B cell (primary cell): ENCODE measurements at regions not wholly inside any gene's neighbourhood (a gene's known extent, or its start where the extent isn't known, plus 50 kb on each side); places are given as distances from the start of the nearest gene placed in this dataset.

ENCODE experiments used
- ATAC-seq: fragments of 200-7000 bp; cut with Tn5 transposase; one replicate; pipeline ENCODE4 v1.10.0; 2021; ENCODE audit warnings: low read depth, mild to moderate bottlenecking, moderate number of reproducible peaks, moderate library complexity
- CTCF ChIA-PET: fragments of 350-600 bp; sonication (Branson Sonifier 250); formaldehyde crosslinking; loops from one replicate; lab custom pipeline; 2021; ENCODE audit warnings: antibody characterized with exemption, inconsistent platforms; lab: Charles Lee
- POLR2A ChIA-PET: fragments of 350-600 bp; sonication (Branson Sonifier 250); formaldehyde crosslinking; loops from one replicate; lab custom pipeline; 2021; ENCODE audit warnings: antibody characterized with exemption; lab: Charles Lee
- DNase-seq: peaks from one replicate; pipeline ENCODE4 v3.0.0; 2013
- H2AFZ ChIP-seq: 2 replicates; pipeline ENCODE4 v1.6.1; 2012; ENCODE audit warnings: mild to moderate bottlenecking, low read depth, low read length; ENCODE audit not compliant: insufficient read depth, poor library complexity, severe bottlenecking
- H3K27ac ChIP-seq, 2 donors: 1 replicate in 1 of 2; 2 replicates in 1 of 2; pipeline ENCODE4 v1.5.1; 2012 to 2013; ENCODE audit warnings: low read length in 2 of 2, mild to moderate bottlenecking in 2 of 2, moderate library complexity in 1 of 2
- H3K27me3 ChIP-seq, 4 experiments: fragments of 200-600 bp in 1 of 4; sonication (generic) in 1 of 4; replicated peaks in 1 of 4; 1 replicate in 2 of 4; 2 replicates in 2 of 4; pipeline versions ENCODE4 v1.6.1 to v1.7.0; 2013 to 2016; ENCODE audit warnings: low read length in 3 of 4, mild to moderate bottlenecking in 2 of 4, mixed read lengths in 1 of 4, moderate library complexity in 1 of 4; ENCODE audit not compliant: insufficient read depth in 4 of 4, control insufficient read depth in 3 of 4; ENCODE audit errors: control extremely low read depth in 1 of 4
- H3K36me3 ChIP-seq, 2 experiments: replicated peaks in 1 of 2; 1 replicate in 1 of 2; 2 replicates in 1 of 2; pipeline versions ENCODE4 v1.6.1 to v1.7.1; 2013; ENCODE audit warnings: low read length in 1 of 2; ENCODE audit not compliant: insufficient read depth in 2 of 2, control insufficient read depth in 1 of 2; ENCODE audit errors: control extremely low read depth in 1 of 2, extremely low read depth in 1 of 2
- H3K4me1 ChIP-seq, 2 donors: fragments of 200-600 bp in 1 of 2; sonication (generic) in 1 of 2; 1 replicate in 1 of 2; 2 replicates in 1 of 2; pipeline versions ENCODE4 v1.5.1 to v1.6.1; 2013 to 2017; ENCODE audit warnings: low read length in 2 of 2; ENCODE audit not compliant: control insufficient read depth in 2 of 2, insufficient read depth in 2 of 2
- H3K4me2 ChIP-seq: replicated peaks from 2 replicates; pipeline ENCODE3; 2012; ENCODE audit warnings: mild to moderate bottlenecking, low read depth, low read length; ENCODE audit not compliant: poor library complexity, severe bottlenecking
- H3K4me3 ChIP-seq, 5 experiments: fragments of 200-600 bp in 1 of 5; sonication (generic) in 1 of 5; 1 replicate in 3 of 5; 2 replicates in 2 of 5; pipeline versions ENCODE4 v1.5.1 to v1.7.0; 2011 to 2016; ENCODE audit warnings: low read length in 4 of 5, mild to moderate bottlenecking in 4 of 5, low read depth in 2 of 5, control low read depth in 1 of 5, moderate library complexity in 1 of 5; ENCODE audit not compliant: insufficient read depth in 1 of 5; ENCODE audit errors: control extremely low read depth in 1 of 5, extremely low read depth in 1 of 5
- H3K79me2 ChIP-seq: fragments of 200-600 bp; sonication (generic); one replicate; pipeline ENCODE4 v1.6.0; 2016; ENCODE audit warnings: low read length; ENCODE audit not compliant: control insufficient read depth, insufficient read depth
- H3K9ac ChIP-seq: fragments of 200-600 bp; sonication (generic); 2 replicates; pipeline ENCODE4 v1.6.1; 2017; ENCODE audit warnings: mild to moderate bottlenecking, low read length, moderate library complexity
- H3K9me3 ChIP-seq, 3 donors: one replicate each; pipeline versions ENCODE4 v1.6.1 to v1.7.1; 2013; ENCODE audit warnings: low read length in 2 of 3; ENCODE audit not compliant: control insufficient read depth in 2 of 3, insufficient read depth in 1 of 3; ENCODE audit errors: control extremely low read depth in 1 of 3
- H4K20me1 ChIP-seq: 2 replicates; pipeline ENCODE4 v1.6.0; 2012; ENCODE audit warnings: mild to moderate bottlenecking, low read length; ENCODE audit not compliant: insufficient read depth, control insufficient read depth, poor library complexity, severe bottlenecking
- H3K27ac Mint-ChIP-seq: one replicate; pipeline ENCODE4 v1.8.0; 2021; ENCODE audit warnings: mixed read lengths
- H3K27me3 Mint-ChIP-seq: one replicate; pipeline ENCODE4 v1.8.0; 2021; ENCODE audit warnings: mixed read lengths
- H3K4me1 Mint-ChIP-seq: one replicate; pipeline ENCODE4 v1.8.0; 2021; ENCODE audit warnings: mixed read lengths
- H3K4me3 Mint-ChIP-seq: one replicate; pipeline ENCODE4 v1.8.0; 2021; ENCODE audit warnings: mixed read lengths
- H3K9me3 Mint-ChIP-seq: one replicate; pipeline ENCODE4 v1.8.0; 2022; ENCODE audit warnings: mixed read lengths; ENCODE audit not compliant: insufficient read depth
- EZH2 ChIP-seq: IDR thresholded peaks from 2 replicates; pipeline ENCODE4 v1.6.1; 2012; ENCODE audit warnings: borderline replicate concordance, low read depth, mild to moderate bottlenecking, moderate library complexity, low read length; ENCODE audit not compliant: insufficient read depth, poor library complexity, severe bottlenecking
- WGBS: methylation state at CpG from one replicate; pipeline ENCODE4 v1.1.5; 2013; ENCODE audit warnings: missing lambda C conversion rate; ENCODE audit not compliant: insufficient coverage; 5-methylcytosine and 5-hydroxymethylcytosine counted together
- intact Hi-C: fragments of 100-400 bp; cut with micrococcal nuclease; formaldehyde crosslinking; loops from one replicate; pipeline ENCODE4 v1.10.0; 2022
- TF ChIP-seq, protein P1 (sequence below): fragments of 200-600 bp; IDR thresholded peaks from one replicate; pipeline ENCODE4 v1.8.0; 2022; ENCODE audit warnings: antibody characterized with exemption, mild to moderate bottlenecking

DNA sequence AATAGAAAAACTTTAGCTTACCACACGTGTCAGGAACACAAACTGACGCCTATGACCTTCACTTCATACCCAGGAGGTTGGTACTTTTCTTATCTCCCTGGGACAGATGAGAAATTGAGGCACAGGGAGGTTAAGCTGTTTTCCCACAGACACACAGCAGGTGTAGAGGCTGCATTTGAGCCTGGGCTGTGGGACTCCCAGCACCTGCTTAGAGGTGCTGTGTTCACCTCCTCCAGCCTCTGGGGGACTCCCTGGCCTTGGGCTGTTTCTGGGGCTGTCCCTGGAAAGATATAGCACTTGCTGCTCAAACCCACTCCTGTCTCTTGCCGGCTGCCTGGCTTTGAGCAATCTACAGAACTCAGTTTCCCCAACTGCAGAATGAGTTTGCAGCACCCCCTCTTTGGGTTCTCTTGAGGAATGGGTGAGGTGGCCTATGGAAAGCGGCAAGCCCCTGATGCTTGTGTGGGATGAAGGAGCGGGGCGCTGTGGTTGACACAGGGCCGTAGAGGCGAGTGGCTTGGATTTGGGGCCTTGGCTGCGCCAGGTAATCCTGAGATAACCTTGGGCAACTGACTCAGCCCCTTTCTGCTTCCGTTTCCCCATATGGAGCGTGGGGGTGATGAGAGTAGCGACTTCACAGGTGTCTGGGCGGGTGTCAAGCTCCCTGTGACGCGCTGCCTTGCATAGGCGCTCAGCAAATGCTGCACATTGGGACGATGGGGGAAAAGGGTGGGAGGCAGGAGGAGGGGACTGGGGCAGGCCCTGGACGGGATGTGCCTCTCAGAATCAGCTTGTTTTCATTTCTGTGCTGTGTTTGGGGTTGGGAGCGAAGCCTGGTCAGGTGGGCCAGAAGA, 104.5 kb upstream of the CIBAR2 start:
- H3K9ac ChIP-seq = no peak overlapping the region
- H3K27me3 ChIP-seq = no peaks in the 10 kb centered on the region
- H3K36me3 ChIP-seq = no peaks in the 10 kb centered on the region
- no peak overlapping the region for H3K4me2 ChIP-seq
- no peaks in the 10 kb centered on the region for H3K9me3 ChIP-seq
- WGBS = 91% methylated on average over 16 of the region's 19 CpGs
- H4K20me1 ChIP-seq = no peaks in the 10 kb centered on the region
- H3K27me3 Mint-ChIP-seq = no peaks in the 10 kb centered on the region
- H3K27ac Mint-ChIP-seq = no peak overlapping the region
- no peak overlapping the region for H3K27ac ChIP-seq
- no peak overlapping the region for H2AFZ ChIP-seq
- ATAC-seq (no peak), DNase-seq (no peak)
- TF ChIP-seq EZH2 = no peak
- TF ChIP-seq, protein P1, sequence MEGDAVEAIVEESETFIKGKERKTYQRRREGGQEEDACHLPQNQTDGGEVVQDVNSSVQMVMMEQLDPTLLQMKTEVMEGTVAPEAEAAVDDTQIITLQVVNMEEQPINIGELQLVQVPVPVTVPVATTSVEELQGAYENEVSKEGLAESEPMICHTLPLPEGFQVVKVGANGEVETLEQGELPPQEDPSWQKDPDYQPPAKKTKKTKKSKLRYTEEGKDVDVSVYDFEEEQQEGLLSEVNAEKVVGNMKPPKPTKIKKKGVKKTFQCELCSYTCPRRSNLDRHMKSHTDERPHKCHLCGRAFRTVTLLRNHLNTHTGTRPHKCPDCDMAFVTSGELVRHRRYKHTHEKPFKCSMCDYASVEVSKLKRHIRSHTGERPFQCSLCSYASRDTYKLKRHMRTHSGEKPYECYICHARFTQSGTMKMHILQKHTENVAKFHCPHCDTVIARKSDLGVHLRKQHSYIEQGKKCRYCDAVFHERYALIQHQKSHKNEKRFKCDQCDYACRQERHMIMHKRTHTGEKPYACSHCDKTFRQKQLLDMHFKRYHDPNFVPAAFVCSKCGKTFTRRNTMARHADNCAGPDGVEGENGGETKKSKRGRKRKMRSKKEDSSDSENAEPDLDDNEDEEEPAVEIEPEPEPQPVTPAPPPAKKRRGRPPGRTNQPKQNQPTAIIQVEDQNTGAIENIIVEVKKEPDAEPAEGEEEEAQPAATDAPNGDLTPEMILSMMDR = no peak
- POLR2A ChIA-PET = no interaction called here
- no peak overlapping the region for H3K4me3 ChIP-seq
- H3K4me1 ChIP-seq = no peaks in the 10 kb centered on the region
- intact Hi-C loops = no loop called here
- H3K9me3 Mint-ChIP-seq = no peaks in the 10 kb centered on the region
- H3K79me2 ChIP-seq = no peaks in the 10 kb centered on the region
- no peaks in the 10 kb centered on the region for H3K4me1 Mint-ChIP-seq
- CTCF ChIA-PET = no interaction called here
- H3K4me3 Mint-ChIP-seq = no peak overlapping the region

DNA sequence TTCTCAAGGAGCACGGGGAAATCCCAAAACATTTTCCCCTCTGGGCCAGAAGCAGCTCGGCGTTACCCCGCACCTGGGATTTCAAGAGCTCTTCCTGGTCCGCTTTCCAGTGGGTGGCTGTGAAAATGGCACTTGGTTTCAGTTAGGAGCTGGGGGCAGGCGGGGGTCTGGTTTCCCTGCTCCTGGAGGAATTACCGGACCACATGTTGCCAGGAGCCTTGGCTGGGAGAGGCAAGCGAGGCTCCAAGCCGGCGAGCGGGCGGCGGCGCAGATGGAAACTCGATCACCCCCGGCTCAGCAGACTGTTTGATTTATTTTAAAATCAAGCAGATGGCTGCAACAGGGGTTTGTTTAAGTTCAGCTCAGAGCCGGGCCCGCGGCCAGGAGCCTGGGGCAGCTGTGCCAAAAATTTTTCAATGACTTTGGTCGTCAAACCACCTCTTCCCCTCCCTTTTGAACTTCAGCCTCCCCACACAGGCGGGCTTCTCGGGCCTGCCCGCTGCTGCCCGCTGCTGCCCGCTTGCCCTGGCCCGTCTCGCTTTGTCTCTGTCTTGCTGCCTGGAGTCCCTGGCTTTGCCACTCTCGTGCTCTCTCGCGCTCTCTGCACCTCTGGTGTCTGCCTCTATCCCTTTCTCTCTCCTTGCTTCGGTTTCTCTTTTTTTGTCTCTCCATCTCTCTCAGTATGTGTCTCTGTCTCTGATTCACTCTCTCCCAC, 108.0 kb upstream of the CIBAR2 start:
- CTCF ChIA-PET = no interaction called here
- H3K4me3 Mint-ChIP-seq = no peak overlapping the region
- H3K4me2 ChIP-seq = no peak overlapping the region
- WGBS = 76% methylated on average over 31 of the region's 31 CpGs
- no peak overlapping the region for H3K4me3 ChIP-seq
- no peak for DNase-seq
- no peaks in the 10 kb centered on the region for H3K4me1 Mint-ChIP-seq
- H3K27me3 Mint-ChIP-seq = peaks cover 4% of the 10 kb centered on the region
- TF ChIP-seq, protein P1 = no peak
- TF ChIP-seq EZH2 = no peak
- no peaks in the 10 kb centered on the region for H3K36me3 ChIP-seq
- intact Hi-C loops = no loop called here
- no peaks in the 10 kb centered on the region for H3K4me1 ChIP-seq
- no peaks in the 10 kb centered on the region for H3K79me2 ChIP-seq
- H3K9ac ChIP-seq = no peak overlapping the region
- no peak overlapping the region for H2AFZ ChIP-seq
- ATAC-seq = no peak
- H3K9me3 ChIP-seq = peaks cover 0 to 3% (median 0%) of the 10 kb centered on the region in 3 donors
- H3K27me3 ChIP-seq = no peaks in the 10 kb centered on the region
- POLR2A ChIA-PET = no interaction called here
- H4K20me1 ChIP-seq = no peaks in the 10 kb centered on the region
- no peak overlapping the region for H3K27ac Mint-ChIP-seq
- no peak overlapping the region for H3K27ac ChIP-seq
- no peaks in the 10 kb centered on the region for H3K9me3 Mint-ChIP-seq
